SK-N-SH (cell line): ENCODE measurements at regions not wholly inside any gene's neighbourhood (a gene's known extent, or its start where the extent isn't known, plus 50 kb on each side); places are given as distances from the start of the nearest gene placed in this dataset.

Experiments
- CTCF ChIA-PET: fragments of 300-600, 350-600 bp; formaldehyde crosslinking; extraction: SDS; loops from one replicate; lab custom pipeline; 2021; lab: Yijun Ruan, JAX
- POLR2A ChIA-PET: fragments of 350-600 bp; sonication (Branson Sonifier 250); formaldehyde crosslinking; extraction: SDS; loops from one replicate; lab custom pipeline; 2020; ENCODE audit warnings: antibody characterized with exemption, inconsistent platforms; lab: Yijun Ruan, JAX
- DNase-seq: peaks from one replicate; pipeline ENCODE4 v3.0.0; 2012
- H2AFZ ChIP-seq: fragments of 200-600 bp; sonication (generic); 2 replicates; pipeline ENCODE4 v1.8.1; 2016; ENCODE audit warnings: antibody characterized with exemption, mild to moderate bottlenecking, low read depth
- H3F3A ChIP-seq: fragments of 200-600 bp; sonication (generic); replicated peaks from 2 replicates; pipeline ENCODE3; 2016; ENCODE audit warnings: antibody characterized with exemption, mild to moderate bottlenecking; ENCODE audit not compliant: insufficient read depth
- H3K27ac ChIP-seq, 2 experiments: fragments of 200-500 bp in 1 of 2; fragments of 200-600 bp in 1 of 2; sonication (Bioruptor generic) in 1 of 2; sonication (generic), shearing (Covaris generic) in 1 of 2; 2 replicates each; pipeline versions ENCODE4 v1.5.1 to v1.6.1; 2014 to 2016; ENCODE audit warnings: low read depth in 2 of 2, inconsistent platforms in 1 of 2, low read length in 1 of 2, mild to moderate bottlenecking in 1 of 2, mixed read lengths in 1 of 2
- H3K27me3 ChIP-seq: fragments of 200-600 bp; sonication (generic), shearing (Covaris generic); 2 replicates; pipeline ENCODE4 v1.6.1; 2016; ENCODE audit warnings: mixed run types; ENCODE audit not compliant: insufficient read depth
- H3K36me3 ChIP-seq, 2 experiments: fragments of 200-500 bp in 1 of 2; fragments of 200-600 bp in 1 of 2; sonication (Bioruptor generic) in 1 of 2; sonication (generic) in 1 of 2; replicated peaks in 1 of 2; 2 replicates each; pipeline versions ENCODE3 to v1.5.1; 2014 to 2016; ENCODE audit warnings: low read length in 1 of 2, mild to moderate bottlenecking in 1 of 2; ENCODE audit not compliant: insufficient read depth in 2 of 2, control insufficient read depth in 1 of 2
- H3K4me1 ChIP-seq, 2 experiments: fragments of 200-500 bp in 1 of 2; fragments of 200-600 bp in 1 of 2; sonication (Bioruptor generic) in 1 of 2; sonication (generic), shearing (Covaris generic) in 1 of 2; 2 replicates each; pipeline versions ENCODE4 v1.5.1 to v1.6.1; 2014 to 2016; ENCODE audit warnings: low read depth in 1 of 2, low read length in 1 of 2, mixed run types in 1 of 2; ENCODE audit not compliant: insufficient read depth in 2 of 2, control insufficient read depth in 1 of 2
- H3K4me2 ChIP-seq: fragments of 200-600 bp; sonication (generic), shearing (Covaris generic); 2 replicates; pipeline ENCODE4 v1.6.1; 2017; ENCODE audit warnings: mixed run types
- H3K4me3 ChIP-seq, 2 experiments: fragments of 200-500 bp in 1 of 2; fragments of 200-600 bp in 1 of 2; sonication (Bioruptor generic) in 1 of 2; sonication (generic), shearing (Covaris generic) in 1 of 2; 2 replicates each; pipeline versions ENCODE4 v1.5.1 to v1.8.1; 2014 to 2016; ENCODE audit warnings: low read depth in 2 of 2, inconsistent platforms in 1 of 2, low read length in 1 of 2, mild to moderate bottlenecking in 1 of 2, mixed read lengths in 1 of 2, moderate library complexity in 1 of 2
- H3K79me2 ChIP-seq: fragments of 200-600 bp; sonication (generic); 2 replicates; pipeline ENCODE4 v1.8.1; 2017; ENCODE audit warnings: mild to moderate bottlenecking; ENCODE audit not compliant: insufficient read depth
- H3K9ac ChIP-seq: fragments of 200-600 bp; sonication (generic); 2 replicates; pipeline ENCODE4 v1.6.1; 2017; ENCODE audit warnings: mixed run types
- H3K9me2 ChIP-seq: fragments of 200-600 bp; sonication (generic); 2 replicates; pipeline ENCODE4 v1.6.1; 2017; ENCODE audit warnings: mixed run types
- H3K9me3 ChIP-seq: fragments of 200-600 bp; sonication (generic); 2 replicates; pipeline ENCODE4 v1.6.1; 2017; ENCODE audit warnings: mixed run types, mild to moderate bottlenecking, moderate library complexity
- H4K20me1 ChIP-seq: fragments of 200-600 bp; sonication (generic); 2 replicates; pipeline ENCODE4 v1.6.1; 2017; ENCODE audit warnings: mild to moderate bottlenecking, mixed run types; ENCODE audit not compliant: insufficient read depth
- EP300 ChIP-seq, 2 experiments: IDR thresholded peaks; 2 replicates each; pipeline versions ENCODE4 v1.4.0 to v1.6.1; 2012; ENCODE audit warnings: borderline replicate concordance in 1 of 2, low read depth in 1 of 2, low read length in 1 of 2
- EZH2phosphoT487 ChIP-seq: fragments of 200-600 bp; sonication (generic); IDR thresholded peaks from 2 replicates; pipeline ENCODE4 v1.6.1; 2017; ENCODE audit warnings: low read depth, mixed run types, mild to moderate bottlenecking, antibody characterized with exemption, moderate library complexity, borderline replicate concordance
- FOXJ3 ChIP-seq: sonication (generic); formaldehyde crosslinking; IDR thresholded peaks from 2 replicates; pipeline ENCODE4 v1.5.1; 2020; ENCODE audit warnings: mild to moderate bottlenecking, missing genetic modification reagents
- FOXM1 ChIP-seq: IDR thresholded peaks from 2 replicates; pipeline ENCODE4 v1.4.0; 2012; ENCODE audit warnings: low read depth, mild to moderate bottlenecking
- GABPA ChIP-seq: IDR thresholded peaks from 2 replicates; pipeline ENCODE4 v1.4.0; 2012; ENCODE audit warnings: low read depth, mild to moderate bottlenecking
- GATA2 ChIP-seq: sonication (generic); formaldehyde crosslinking; IDR thresholded peaks from 2 replicates; pipeline ENCODE4 v1.5.0; 2020; ENCODE audit warnings: mild to moderate bottlenecking, missing genetic modification reagents
- MEF2A ChIP-seq: IDR thresholded peaks from 2 replicates; pipeline ENCODE4 v1.4.0; 2012; ENCODE audit warnings: low read depth, borderline replicate concordance
- NRF1 ChIP-seq: IDR thresholded peaks from 2 replicates; pipeline ENCODE4 v1.6.1; 2012; ENCODE audit warnings: low read depth, mild to moderate bottlenecking, low read length
- POLR2AphosphoS5 ChIP-seq: IDR thresholded peaks from 2 replicates; pipeline ENCODE4 v1.6.1; 2012; ENCODE audit warnings: low read depth, low read length
- RAD21 ChIP-seq: IDR thresholded peaks from 2 replicates; pipeline ENCODE4 v1.6.1; 2012; ENCODE audit warnings: mild to moderate bottlenecking, low read length
- RFX5 ChIP-seq: IDR thresholded peaks from 2 replicates; pipeline ENCODE4 v1.6.1; 2012; ENCODE audit warnings: mild to moderate bottlenecking, improper control_type of control experiment, low read length
- RXRA ChIP-seq: IDR thresholded peaks from 2 replicates; pipeline ENCODE4 v1.4.0; 2012; ENCODE audit warnings: low read depth, mild to moderate bottlenecking, borderline replicate concordance
- SIN3A ChIP-seq: IDR thresholded peaks from 2 replicates; pipeline ENCODE4 v1.6.1; 2012; ENCODE audit warnings: low read depth, mild to moderate bottlenecking, low read length, moderate library complexity, borderline replicate concordance
- SMC3 ChIP-seq: IDR thresholded peaks from 2 replicates; pipeline ENCODE4 v1.6.1; 2012; ENCODE audit warnings: low read depth, low read length, improper control_type of control experiment
- TAF1 ChIP-seq: IDR thresholded peaks from 2 replicates; pipeline ENCODE4 v1.6.1; 2012; ENCODE audit warnings: low read depth, mild to moderate bottlenecking, low read length, moderate library complexity, borderline replicate concordance
- TCF12 ChIP-seq: IDR thresholded peaks from 2 replicates; pipeline ENCODE4 v1.4.0; 2012
- YY1 ChIP-seq: IDR thresholded peaks from 2 replicates; pipeline ENCODE4 v1.4.0; 2012; ENCODE audit warnings: low read depth, mild to moderate bottlenecking
- WGBS: methylation state at CpG from one replicate; pipeline ENCODE4 v1.1.6; 2017; ENCODE audit warnings: low lambda C conversion rate; 5-methylcytosine and 5-hydroxymethylcytosine counted together
- TF ChIP-seq, protein P1 (sequence below): fragments of 150-350 bp; IDR thresholded peaks from 2 replicates; pipeline ENCODE4 v1.6.1; 2016; ENCODE audit warnings: mild to moderate bottlenecking, low read depth, low read length
- TF ChIP-seq, protein P2 (sequence below): IDR thresholded peaks from 2 replicates; pipeline ENCODE4 v1.4.0; 2012; ENCODE audit warnings: low read depth, borderline replicate concordance
- TF ChIP-seq, protein P3 (sequence below): IDR thresholded peaks from 2 replicates; pipeline ENCODE4 v1.4.0; 2012; ENCODE audit warnings: low read depth
- TF ChIP-seq, protein P4 (sequence below): IDR thresholded peaks from 2 replicates; pipeline ENCODE4; 2012

DNA sequence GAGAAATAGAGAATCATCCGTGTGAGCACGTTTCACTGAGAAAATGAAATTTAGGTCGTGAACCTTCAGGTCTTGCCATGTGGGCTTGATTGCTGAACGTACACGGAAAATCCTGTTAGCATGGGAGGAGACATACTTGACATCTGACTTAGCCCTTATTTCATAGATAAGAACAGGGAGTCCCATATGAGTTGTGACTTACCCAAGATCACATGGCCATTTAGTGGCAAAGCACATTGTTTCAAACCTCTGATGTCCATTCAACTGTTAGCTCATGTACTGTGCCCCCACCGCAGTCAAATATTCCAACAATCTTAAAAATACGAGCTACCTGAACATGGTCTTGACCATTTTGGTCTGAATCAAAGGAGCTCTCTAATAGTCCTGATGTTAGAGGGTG lies 411.2 kb upstream of the FZD8 start:
- CTCF ChIA-PET = interaction anchor here (1.8 kb wide), 1 partner anchor 13 kb away, joined by 5 read pairs; no protein-coding TSS in a partner anchor

DNA sequence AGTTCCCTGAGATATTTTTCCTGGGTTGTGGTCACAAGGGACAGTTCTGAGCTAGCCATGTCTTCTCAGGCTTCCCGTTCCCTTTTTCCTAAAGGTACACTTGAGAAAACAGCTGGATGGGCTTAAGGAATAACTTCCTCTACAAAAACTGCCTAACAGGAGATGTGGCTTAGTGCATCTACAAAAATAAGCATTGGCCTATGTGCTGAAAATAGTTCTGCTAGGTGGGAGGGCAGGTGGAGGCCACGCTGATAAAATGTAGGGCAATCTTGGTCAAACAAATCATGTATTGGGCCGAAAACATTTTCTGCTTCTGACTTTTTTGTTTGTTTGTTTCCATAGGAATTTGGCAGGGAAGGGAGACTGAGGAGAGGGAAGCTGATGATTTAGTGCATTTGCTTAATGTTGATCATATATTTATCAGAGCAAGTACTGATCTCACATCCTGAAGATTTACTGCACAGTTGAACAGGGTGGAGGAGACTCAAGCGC lies 409.4 kb upstream of the FZD8 start:
- 73% methylated on average over 4 of the region's 4 CpGs for WGBS
- no peak overlapping the region for H3K9ac ChIP-seq
- H3K9me3 ChIP-seq = no peaks in the 10 kb centered on the region
- no peak for DNase-seq
- H3K4me2 ChIP-seq = no peak overlapping the region
- ChIA-PET CTCF (no interaction called here), POLR2A (no interaction called here)
- no peaks in the 10 kb centered on the region for H3K36me3 ChIP-seq
- no peaks in the 10 kb centered on the region for H3K4me1 ChIP-seq
- no peak overlapping the region for H3K27ac ChIP-seq
- TF ChIP-seq NRF1 (no peak), SMC3 (no peak), GATA2 (no peak), EP300 (IDR thresholded peaks at IDR 0.05; ENCODE audit: borderline replicate concordance in 1 of 2, low read depth in 1 of 2, low read length in 1 of 2) (no peak), EZH2phosphoT487 (no peak), RFX5 (no peak), GABPA (no peak), TAF1 (no peak), SIN3A (no peak), MEF2A (no peak), POLR2AphosphoS5 (no peak), TCF12 (no peak)
- TF ChIP-seq, protein P1, sequence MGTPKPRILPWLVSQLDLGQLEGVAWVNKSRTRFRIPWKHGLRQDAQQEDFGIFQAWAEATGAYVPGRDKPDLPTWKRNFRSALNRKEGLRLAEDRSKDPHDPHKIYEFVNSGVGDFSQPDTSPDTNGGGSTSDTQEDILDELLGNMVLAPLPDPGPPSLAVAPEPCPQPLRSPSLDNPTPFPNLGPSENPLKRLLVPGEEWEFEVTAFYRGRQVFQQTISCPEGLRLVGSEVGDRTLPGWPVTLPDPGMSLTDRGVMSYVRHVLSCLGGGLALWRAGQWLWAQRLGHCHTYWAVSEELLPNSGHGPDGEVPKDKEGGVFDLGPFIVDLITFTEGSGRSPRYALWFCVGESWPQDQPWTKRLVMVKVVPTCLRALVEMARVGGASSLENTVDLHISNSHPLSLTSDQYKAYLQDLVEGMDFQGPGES = no peak
- TF ChIP-seq, protein P2, sequence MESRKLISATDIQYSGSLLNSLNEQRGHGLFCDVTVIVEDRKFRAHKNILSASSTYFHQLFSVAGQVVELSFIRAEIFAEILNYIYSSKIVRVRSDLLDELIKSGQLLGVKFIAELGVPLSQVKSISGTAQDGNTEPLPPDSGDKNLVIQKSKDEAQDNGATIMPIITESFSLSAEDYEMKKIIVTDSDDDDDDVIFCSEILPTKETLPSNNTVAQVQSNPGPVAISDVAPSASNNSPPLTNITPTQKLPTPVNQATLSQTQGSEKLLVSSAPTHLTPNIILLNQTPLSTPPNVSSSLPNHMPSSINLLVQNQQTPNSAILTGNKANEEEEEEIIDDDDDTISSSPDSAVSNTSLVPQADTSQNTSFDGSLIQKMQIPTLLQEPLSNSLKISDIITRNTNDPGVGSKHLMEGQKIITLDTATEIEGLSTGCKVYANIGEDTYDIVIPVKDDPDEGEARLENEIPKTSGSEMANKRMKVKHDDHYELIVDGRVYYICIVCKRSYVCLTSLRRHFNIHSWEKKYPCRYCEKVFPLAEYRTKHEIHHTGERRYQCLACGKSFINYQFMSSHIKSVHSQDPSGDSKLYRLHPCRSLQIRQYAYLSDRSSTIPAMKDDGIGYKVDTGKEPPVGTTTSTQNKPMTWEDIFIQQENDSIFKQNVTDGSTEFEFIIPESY = no peak
- TF ChIP-seq, protein P3, sequence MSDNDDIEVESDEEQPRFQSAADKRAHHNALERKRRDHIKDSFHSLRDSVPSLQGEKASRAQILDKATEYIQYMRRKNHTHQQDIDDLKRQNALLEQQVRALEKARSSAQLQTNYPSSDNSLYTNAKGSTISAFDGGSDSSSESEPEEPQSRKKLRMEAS = no peak
- TF ChIP-seq, protein P4, sequence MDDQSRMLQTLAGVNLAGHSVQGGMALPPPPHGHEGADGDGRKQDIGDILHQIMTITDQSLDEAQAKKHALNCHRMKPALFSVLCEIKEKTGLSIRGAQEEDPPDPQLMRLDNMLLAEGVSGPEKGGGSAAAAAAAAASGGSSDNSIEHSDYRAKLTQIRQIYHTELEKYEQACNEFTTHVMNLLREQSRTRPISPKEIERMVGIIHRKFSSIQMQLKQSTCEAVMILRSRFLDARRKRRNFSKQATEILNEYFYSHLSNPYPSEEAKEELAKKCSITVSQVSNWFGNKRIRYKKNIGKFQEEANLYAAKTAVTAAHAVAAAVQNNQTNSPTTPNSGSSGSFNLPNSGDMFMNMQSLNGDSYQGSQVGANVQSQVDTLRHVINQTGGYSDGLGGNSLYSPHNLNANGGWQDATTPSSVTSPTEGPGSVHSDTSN = no peak
- H3F3A ChIP-seq = no peaks in the 10 kb centered on the region
- H2AFZ ChIP-seq = no peak overlapping the region
- H4K20me1 ChIP-seq = no peaks in the 10 kb centered on the region
- no peaks in the 10 kb centered on the region for H3K27me3 ChIP-seq
- H3K4me3 ChIP-seq = no peak overlapping the region
- H3K9me2 ChIP-seq = no peaks in the 10 kb centered on the region
- no peaks in the 10 kb centered on the region for H3K79me2 ChIP-seq

More for the DNA sequence above, 411.2 kb upstream of the FZD8 start:
- 69% methylated on average over 7 of the region's 7 CpGs for WGBS
- no peak for TF ChIP-seq RXRA
- no peak for TF ChIP-seq FOXM1
- no peak for TF ChIP-seq TAF1
- TF ChIP-seq, protein P2 = no peak
- no peak for TF ChIP-seq EZH2phosphoT487
- TF ChIP-seq YY1 = no peak
- no peak for TF ChIP-seq MEF2A
- no peak for TF ChIP-seq FOXJ3 (CRISPR knock-in tag)
- no peak for TF ChIP-seq RAD21
- TF ChIP-seq GABPA = no peak
- Histone ChIP-seq H2AFZ (no peak overlapping the region), H3K9me3 (no peaks in the 10 kb centered on the region), H3K79me2 (no peaks in the 10 kb centered on the region), H4K20me1 (no peaks in the 10 kb centered on the region), H3K27ac (no peak overlapping the region), H3K9ac (no peak overlapping the region), H3K36me3 (no peaks in the 10 kb centered on the region), H3F3A (no peaks in the 10 kb centered on the region), H3K9me2 (no peaks in the 10 kb centered on the region), H3K4me2 (no peak overlapping the region), H3K4me3 (no peak overlapping the region), H3K4me1 (no peaks in the 10 kb centered on the region), H3K27me3 (no peaks in the 10 kb centered on the region)
- DNase-seq = no peak
- POLR2A ChIA-PET = no interaction called here
